GM12878 (cell line): ENCODE measurements at regions not wholly inside any gene's neighbourhood (a gene's known extent, or its start where the extent isn't known, plus 50 kb on each side); places are given as distances from the start of the nearest gene placed in this dataset.

Experiments
- ATAC-seq: fragments of 200-7000 bp; cut with Tn5 transposase; 3 replicates; pipeline ENCODE4 v1.9.1; 2020; ENCODE audit warnings: mild to moderate bottlenecking, moderate library complexity
- BruUV-seq: library from RNA; stranded (reverse); fragments of 400-500 nt; replicated peaks from 2 replicates; lab custom pipeline; 2021; lab: Mats Ljungman, UMichigan
- CTCF ChIA-PET: fragments of 300-600 bp; sonication (Branson Sonifier 250); formaldehyde crosslinking; extraction: SDS; loops from one replicate; lab custom pipeline; 2021; ENCODE audit warnings: inconsistent platforms; lab: Yijun Ruan, JAX
- POLR2A ChIA-PET: fragments of 350-600 bp; formaldehyde crosslinking; extraction: SDS; loops from one replicate; lab custom pipeline; 2021; ENCODE audit warnings: inconsistent platforms; lab: Charles Lee
- RAD21 ChIA-PET: fragments of 300-600 bp; sonication (Branson Sonifier 250); formaldehyde crosslinking; loops from one replicate; lab custom pipeline; 2023; ENCODE audit warnings: antibody characterized with exemption; ENCODE audit not compliant: unreplicated experiment; lab: Charles Lee
- SMC1A ChIA-PET: fragments of 300-600 bp; sonication (Branson Sonifier 250); formaldehyde crosslinking; loops from one replicate; lab custom pipeline; 2023; ENCODE audit not compliant: unreplicated experiment, uncharacterized antibody; lab: Charles Lee
- DNase-seq: peaks from one replicate; pipeline ENCODE4 v3.0.0-alpha.2; 2011; ENCODE audit warnings: low read depth, low spot score
- FAIRE-seq: peaks from 3 replicates; lab custom pipeline; 2011; peaks lifted over from hg19 to GRCh38; lab: Jason Lieb, UNC
- H2AFZ ChIP-seq: 2 replicates; pipeline ENCODE4 v1.6.0; 2011; ENCODE audit warnings: low read depth, low read length, control low read depth; ENCODE audit not compliant: control insufficient read depth
- H3K27ac ChIP-seq: 2 replicates; pipeline ENCODE4 v1.5.1; 2011; ENCODE audit warnings: control low read depth; ENCODE audit not compliant: control insufficient read depth, insufficient read depth
- H3K27me3 ChIP-seq, 2 experiments: replicated peaks in 1 of 2; 2 replicates each; pipeline versions ENCODE4 v1.6.0 to v1.6.1; 2011; ENCODE audit warnings: low read length in 1 of 2; ENCODE audit not compliant: control insufficient read depth in 2 of 2, insufficient read depth in 2 of 2
- H3K36me3 ChIP-seq, 2 experiments: 2 replicates each; pipeline ENCODE4 v1.5.1; 2011; ENCODE audit warnings: low read length in 1 of 2; ENCODE audit not compliant: control insufficient read depth in 2 of 2, insufficient read depth in 2 of 2
- H3K4me1 ChIP-seq: 2 replicates; pipeline ENCODE4 v1.6.1; 2011; ENCODE audit warnings: mild to moderate bottlenecking, low read length, moderate library complexity, mixed read lengths; ENCODE audit not compliant: control insufficient read depth, insufficient read depth
- H3K4me2 ChIP-seq: 2 replicates; pipeline ENCODE4 v1.6.0; 2011; ENCODE audit warnings: control low read depth; ENCODE audit not compliant: control insufficient read depth, insufficient read depth
- H3K4me3 ChIP-seq: fragments of 200-600 bp; sonication (generic); 2 replicates; pipeline ENCODE4 v1.5.1; 2016
- H3K79me2 ChIP-seq: 2 replicates; pipeline ENCODE4 v1.6.0; 2011; ENCODE audit warnings: low read length; ENCODE audit not compliant: control insufficient read depth, insufficient read depth
- H3K9ac ChIP-seq: 2 replicates; pipeline ENCODE4 v1.8.0; 2011; ENCODE audit warnings: low read length, control low read depth, mixed read lengths; ENCODE audit not compliant: control insufficient read depth, insufficient read depth
- H3K9me3 ChIP-seq: replicated peaks from 3 replicates; pipeline ENCODE4 v1.5.1; 2011; ENCODE audit warnings: mild to moderate bottlenecking, low read length; ENCODE audit not compliant: control insufficient read depth, insufficient read depth
- H4K20me1 ChIP-seq: 2 replicates; pipeline ENCODE4 v1.6.0; 2011; ENCODE audit not compliant: control insufficient read depth, insufficient read depth
- ASH2L ChIP-seq: fragments of 300-600, 200-600 bp; sonication (generic); IDR thresholded peaks from 2 replicates; pipeline ENCODE4 v1.6.1; 2017; ENCODE audit warnings: low read depth, mild to moderate bottlenecking, borderline replicate concordance
- CHD2 ChIP-seq: IDR thresholded peaks from 2 replicates; pipeline ENCODE4 v1.6.1; 2011; ENCODE audit warnings: low read depth, low read length, improper control_type of control experiment, borderline replicate concordance
- ETV6 ChIP-seq, 2 experiments: fragments of 450-650 bp in 1 of 2; IDR thresholded peaks in 1 of 2; conservative IDR thresholded peaks in 1 of 2; 2 replicates each; pipeline ENCODE4 v1.6.1; 2014; ENCODE audit warnings: antibody characterized with exemption in 1 of 2, borderline replicate concordance in 1 of 2, low read depth in 1 of 2, mild to moderate bottlenecking in 1 of 2, moderate library complexity in 1 of 2
- JUND ChIP-seq: IDR thresholded peaks from 2 replicates; pipeline ENCODE4 v1.6.1; 2012; ENCODE audit warnings: low read depth, mild to moderate bottlenecking, low read length, improper control_type of control experiment, moderate library complexity
- KAT2A ChIP-seq: conservative IDR thresholded peaks from 2 replicates; pipeline ENCODE4 v1.6.1; 2011; ENCODE audit warnings: low read depth, low read length; ENCODE audit not compliant: control insufficient read depth
- SP1 ChIP-seq: IDR thresholded peaks from one replicate; pipeline ENCODE4 v1.6.1; 2011; ENCODE audit warnings: low read depth, low read length
- SUZ12 ChIP-seq: fragments of 200-600 bp; sonication (generic); IDR thresholded peaks from one replicate; pipeline ENCODE4 v1.6.1; 2018; ENCODE audit warnings: antibody characterized with exemption, mild to moderate bottlenecking; ENCODE audit not compliant: unreplicated experiment
- YBX1 ChIP-seq: fragments of 450-650 bp; IDR thresholded peaks from 2 replicates; pipeline ENCODE4 v1.6.1; 2016; ENCODE audit warnings: antibody characterized with exemption
- ZNF24 ChIP-seq: fragments of 450-650 bp; IDR thresholded peaks from 2 replicates; pipeline ENCODE4 v1.6.1; 2017; ENCODE audit warnings: antibody characterized with exemption, mild to moderate bottlenecking
- WGBS: methylation state at CpG from one replicate; pipeline ENCODE4 v1.1.6; 2016; ENCODE audit warnings: low lambda C conversion rate; ENCODE audit not compliant: insufficient replicate concordance, insufficient coverage; ENCODE audit errors: missing lambda C conversion rate; 5-methylcytosine and 5-hydroxymethylcytosine counted together
- in situ Hi-C: fragments of 300-500 bp; cut with MboI; formaldehyde crosslinking; loops from 9 replicates; pipeline ENCODE4 v1.14.3; 2018; ENCODE audit warnings: mixed read lengths
- intact Hi-C: fragments of 100-400 bp; cut with micrococcal nuclease; formaldehyde crosslinking; loops from one replicate; pipeline ENCODE4 v1.14.2; 2022; ENCODE audit not compliant: unreplicated experiment
- TF ChIP-seq, protein P1 (sequence below): fragments of 450-650 bp; conservative IDR thresholded peaks from 2 replicates; pipeline ENCODE4 v1.6.1; 2017; ENCODE audit warnings: mild to moderate bottlenecking, moderate library complexity

DNA sequence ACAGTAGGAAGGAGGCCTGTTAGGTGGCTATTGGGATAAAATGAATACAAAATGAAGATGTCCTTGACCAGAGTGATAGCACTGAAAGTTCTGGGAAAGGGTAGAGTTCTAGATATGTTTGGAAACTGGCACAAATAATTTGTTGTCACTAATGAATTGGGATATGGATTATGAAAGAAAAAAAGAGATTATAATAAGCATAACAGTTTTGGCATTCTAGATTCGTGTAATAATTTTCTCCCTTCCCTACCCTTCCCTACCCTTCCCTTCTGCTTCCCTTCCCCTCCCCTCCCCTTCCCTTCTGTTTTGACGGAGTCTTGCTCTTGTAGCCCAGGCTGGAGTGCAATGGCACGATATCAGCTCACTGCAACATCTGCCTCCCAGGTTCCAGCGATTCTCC lies 271.0 kb upstream of the PRR20A start:
- no TSS peak for BruUV-seq
- FAIRE-seq: no peak
- CTCF ChIA-PET: no interaction called here
- Histone ChIP-seq H3K27ac (no peak overlapping the region), H3K27me3 (no peaks in the 10 kb centered on the region), H3K4me2 (no peak overlapping the region), H3K79me2 (no peaks in the 10 kb centered on the region), H4K20me1 (no peaks in the 10 kb centered on the region), H2AFZ (no peak overlapping the region), H3K4me3 (no peak overlapping the region), H3K36me3 (no peaks in the 10 kb centered on the region), H3K9ac (no peak overlapping the region), H3K4me1 (no peaks in the 10 kb centered on the region), H3K9me3 (no peaks in the 10 kb centered on the region)
- in situ Hi-C loops: no loop called here
- RAD21 ChIA-PET: no interaction called here
- no peak for ATAC-seq
- SMC1A ChIA-PET: no interaction called here
- POLR2A ChIA-PET: no interaction called here
- TF ChIP-seq SP1 (no peak), SUZ12 (no peak), JUND (no peak), KAT2A (no peak), ETV6 (conservative IDR thresholded peaks at IDR 0.05 in 1 of 2, IDR thresholded peaks at IDR 0.05 in 1 of 2; ENCODE audit: borderline replicate concordance in 1 of 2, low read depth in 1 of 2) (no peak), YBX1 (no peak), ZNF24 (no peak), ASH2L (no peak), CHD2 (no peak)
- TF ChIP-seq, protein P1, sequence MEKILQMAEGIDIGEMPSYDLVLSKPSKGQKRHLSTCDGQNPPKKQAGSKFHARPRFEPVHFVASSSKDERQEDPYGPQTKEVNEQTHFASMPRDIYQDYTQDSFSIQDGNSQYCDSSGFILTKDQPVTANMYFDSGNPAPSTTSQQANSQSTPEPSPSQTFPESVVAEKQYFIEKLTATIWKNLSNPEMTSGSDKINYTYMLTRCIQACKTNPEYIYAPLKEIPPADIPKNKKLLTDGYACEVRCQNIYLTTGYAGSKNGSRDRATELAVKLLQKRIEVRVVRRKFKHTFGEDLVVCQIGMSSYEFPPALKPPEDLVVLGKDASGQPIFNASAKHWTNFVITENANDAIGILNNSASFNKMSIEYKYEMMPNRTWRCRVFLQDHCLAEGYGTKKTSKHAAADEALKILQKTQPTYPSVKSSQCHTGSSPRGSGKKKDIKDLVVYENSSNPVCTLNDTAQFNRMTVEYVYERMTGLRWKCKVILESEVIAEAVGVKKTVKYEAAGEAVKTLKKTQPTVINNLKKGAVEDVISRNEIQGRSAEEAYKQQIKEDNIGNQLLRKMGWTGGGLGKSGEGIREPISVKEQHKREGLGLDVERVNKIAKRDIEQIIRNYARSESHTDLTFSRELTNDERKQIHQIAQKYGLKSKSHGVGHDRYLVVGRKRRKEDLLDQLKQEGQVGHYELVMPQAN: no peak
- no peak for DNase-seq
- intact Hi-C loops: no loop called here
- 27% methylated on average over 2 of the region's 4 CpGs for WGBS
